Fibroblast of lung (primary cell): ENCODE measurements at regions not wholly inside any gene's neighbourhood (a gene's known extent, or its start where the extent isn't known, plus 50 kb on each side); places are given as distances from the start of the nearest gene placed in this dataset.

Source experiments
- DNase-seq, 2 donors: peaks; one replicate each; pipeline versions ENCODE4 v3.0.0 to v3.0.0-alpha.2; 2010; ENCODE audit warnings: low read depth in 2 of 2
- H2AFZ ChIP-seq: 2 replicates; pipeline ENCODE4 v1.5.1; 2012; ENCODE audit warnings: low read length, control low read depth, inconsistent platforms
- H3K27ac ChIP-seq: 2 replicates; pipeline ENCODE4 v1.5.1; 2011; ENCODE audit warnings: low read length, control low read depth; ENCODE audit not compliant: insufficient read depth
- H3K27me3 ChIP-seq: 2 replicates; pipeline ENCODE4 v1.5.1; 2011; ENCODE audit warnings: mild to moderate bottlenecking, low read length; ENCODE audit not compliant: control insufficient read depth, insufficient read depth
- H3K36me3 ChIP-seq: 2 replicates; pipeline ENCODE4 v1.5.1; 2011; ENCODE audit warnings: low read length; ENCODE audit not compliant: control insufficient read depth, insufficient read depth
- H3K4me1 ChIP-seq: 2 replicates; pipeline ENCODE4 v1.5.1; 2011; ENCODE audit warnings: low read length; ENCODE audit not compliant: control insufficient read depth, insufficient read depth; ENCODE audit errors: extremely low read depth
- H3K4me2 ChIP-seq: 2 replicates; pipeline ENCODE4 v1.5.1; 2011; ENCODE audit warnings: low read length, control low read depth; ENCODE audit not compliant: insufficient read depth; ENCODE audit errors: extremely low read depth
- H3K4me3 ChIP-seq, 4 experiments: fragments of 200-600 bp in 1 of 4; sonication (generic) in 1 of 4; replicated peaks in 1 of 4; 2 replicates each; pipeline ENCODE4 v1.5.1; 2011 to 2016; ENCODE audit warnings: low read length in 4 of 4, low read depth in 3 of 4, mild to moderate bottlenecking in 3 of 4, control low read depth in 2 of 4, inconsistent platforms in 1 of 4, mixed read lengths in 1 of 4; ENCODE audit not compliant: insufficient read depth in 1 of 4; ENCODE audit errors: control extremely low read depth in 1 of 4
- H3K79me2 ChIP-seq: 2 replicates; pipeline ENCODE4 v1.5.1; 2012; ENCODE audit warnings: mild to moderate bottlenecking, low read length, inconsistent platforms; ENCODE audit not compliant: control insufficient read depth, insufficient read depth
- H3K9ac ChIP-seq: 2 replicates; pipeline ENCODE4 v1.5.1; 2011; ENCODE audit warnings: mild to moderate bottlenecking, low read length, control low read depth; ENCODE audit not compliant: insufficient read depth
- H3K9me3 ChIP-seq: 2 replicates; pipeline ENCODE4 v1.5.1; 2012; ENCODE audit warnings: low read depth, low read length; ENCODE audit not compliant: control insufficient read depth, insufficient read depth
- H4K20me1 ChIP-seq: 2 replicates; pipeline ENCODE4 v1.5.1; 2011; ENCODE audit warnings: low read length; ENCODE audit not compliant: control insufficient read depth, insufficient read depth; ENCODE audit errors: extremely low read depth
- EZH2 ChIP-seq: IDR thresholded peaks from 2 replicates; pipeline ENCODE4 v1.5.1; 2012; ENCODE audit warnings: low read length, control low read depth, mild to moderate bottlenecking; ENCODE audit errors: missing control alignments
- TF ChIP-seq, protein P1 (sequence below), 2 donors: IDR thresholded peaks in 1 of 2; conservative IDR thresholded peaks in 1 of 2; 1 replicate in 1 of 2; 2 replicates in 1 of 2; pipeline ENCODE4 v1.5.1; 2011 to 2012; ENCODE audit warnings: low read length in 2 of 2, control low read depth in 1 of 2, inconsistent platforms in 1 of 2, low read depth in 1 of 2, mild to moderate bottlenecking in 1 of 2

DNA sequence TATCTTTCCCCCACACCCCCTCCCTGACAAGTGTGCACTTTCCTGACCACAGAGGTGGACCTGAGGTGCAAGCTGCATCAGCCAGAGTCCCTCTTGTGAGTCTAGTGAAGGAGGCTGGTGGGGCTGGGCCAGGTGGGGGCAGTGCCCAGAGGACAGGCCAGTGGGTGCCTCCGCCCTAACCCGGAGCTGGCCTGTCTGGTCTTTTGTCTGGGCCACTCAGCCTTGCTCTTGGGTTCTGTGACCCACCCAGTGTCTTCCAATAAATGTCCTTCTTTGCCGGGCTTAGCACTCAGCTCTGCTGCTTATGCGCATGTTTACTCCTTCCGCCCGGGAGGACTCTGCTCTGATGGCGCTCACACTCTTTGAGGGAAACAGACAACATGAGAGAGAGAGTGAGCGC, 526.2 kb downstream of the TBC1D22A start:
- no peak overlapping the region for H3K4me2 ChIP-seq
- H3K27me3 ChIP-seq: no peaks in the 10 kb centered on the region
- H3K9me3 ChIP-seq: no peaks in the 10 kb centered on the region
- H2AFZ ChIP-seq: no peak overlapping the region
- H3K79me2 ChIP-seq: no peaks in the 10 kb centered on the region
- H3K9ac ChIP-seq: no peak overlapping the region
- no peaks in the 10 kb centered on the region for H4K20me1 ChIP-seq
- no peaks in the 10 kb centered on the region for H3K36me3 ChIP-seq
- DNase-seq: no peak
- H3K27ac ChIP-seq: no peak overlapping the region
- H3K4me3 ChIP-seq: no peak overlapping the region
- no peaks in the 10 kb centered on the region for H3K4me1 ChIP-seq
- TF ChIP-seq, protein P1, sequence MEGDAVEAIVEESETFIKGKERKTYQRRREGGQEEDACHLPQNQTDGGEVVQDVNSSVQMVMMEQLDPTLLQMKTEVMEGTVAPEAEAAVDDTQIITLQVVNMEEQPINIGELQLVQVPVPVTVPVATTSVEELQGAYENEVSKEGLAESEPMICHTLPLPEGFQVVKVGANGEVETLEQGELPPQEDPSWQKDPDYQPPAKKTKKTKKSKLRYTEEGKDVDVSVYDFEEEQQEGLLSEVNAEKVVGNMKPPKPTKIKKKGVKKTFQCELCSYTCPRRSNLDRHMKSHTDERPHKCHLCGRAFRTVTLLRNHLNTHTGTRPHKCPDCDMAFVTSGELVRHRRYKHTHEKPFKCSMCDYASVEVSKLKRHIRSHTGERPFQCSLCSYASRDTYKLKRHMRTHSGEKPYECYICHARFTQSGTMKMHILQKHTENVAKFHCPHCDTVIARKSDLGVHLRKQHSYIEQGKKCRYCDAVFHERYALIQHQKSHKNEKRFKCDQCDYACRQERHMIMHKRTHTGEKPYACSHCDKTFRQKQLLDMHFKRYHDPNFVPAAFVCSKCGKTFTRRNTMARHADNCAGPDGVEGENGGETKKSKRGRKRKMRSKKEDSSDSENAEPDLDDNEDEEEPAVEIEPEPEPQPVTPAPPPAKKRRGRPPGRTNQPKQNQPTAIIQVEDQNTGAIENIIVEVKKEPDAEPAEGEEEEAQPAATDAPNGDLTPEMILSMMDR (conservative IDR thresholded peaks at IDR 0.05 in 1 of 2, IDR thresholded peaks at IDR 0.05 in 1 of 2; ENCODE audit: low read depth in 1 of 2, low read length in 2 of 2): no peak
- TF ChIP-seq EZH2: no peak

DNA sequence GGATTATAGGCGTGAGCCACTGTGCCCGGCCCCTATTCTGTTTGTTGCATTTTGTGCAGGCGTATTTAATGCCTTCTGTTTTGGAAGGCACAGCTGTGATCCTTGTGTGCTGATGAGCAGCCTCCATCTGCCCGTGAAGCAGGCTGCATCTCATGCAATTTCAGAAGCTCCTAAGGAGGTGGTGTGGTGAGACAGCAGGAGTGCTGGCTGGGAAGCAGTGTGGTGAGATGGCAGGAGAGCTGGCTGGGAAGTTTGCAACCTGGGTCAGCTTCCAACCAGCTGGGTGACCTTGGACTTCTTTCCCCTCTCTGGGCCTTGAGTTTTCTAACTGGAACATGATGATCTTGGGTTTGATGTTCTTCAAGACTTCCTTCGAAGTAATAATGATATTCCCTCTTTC, 525.1 kb downstream of the TBC1D22A start:
- TF ChIP-seq EZH2: no peak
- TF ChIP-seq, protein P1 (conservative IDR thresholded peaks at IDR 0.05 in 1 of 2, IDR thresholded peaks at IDR 0.05 in 1 of 2; ENCODE audit: low read depth in 1 of 2, low read length in 2 of 2): no peak
- no peaks in the 10 kb centered on the region for H3K79me2 ChIP-seq

DNA sequence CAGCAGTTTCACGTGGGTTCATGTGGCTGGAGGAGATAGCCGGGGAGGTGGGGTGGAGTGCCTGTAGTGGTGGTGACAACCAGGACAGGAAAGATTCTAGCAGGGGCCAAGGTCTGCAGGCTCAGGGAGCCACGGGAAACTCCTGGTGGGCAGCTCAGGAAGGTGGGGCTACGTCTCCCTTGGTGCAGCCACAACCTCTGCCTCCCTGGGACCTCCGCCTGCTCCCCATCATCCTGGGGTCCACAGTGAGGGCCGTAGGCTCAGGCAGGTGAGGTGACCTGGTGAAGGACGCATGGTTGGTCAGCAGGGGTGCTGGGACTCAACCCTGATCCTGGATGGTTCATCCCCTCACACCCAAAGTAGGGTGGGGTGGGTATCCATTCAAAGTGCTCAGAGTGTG, 524.1 kb downstream of the TBC1D22A start:
- Histone ChIP-seq H4K20me1 (no peaks in the 10 kb centered on the region), H3K27ac (no peak overlapping the region), H3K4me2 (no peak overlapping the region), H3K27me3 (no peaks in the 10 kb centered on the region), H2AFZ (no peak overlapping the region), H3K9ac (no peak overlapping the region), H3K4me1 (no peaks in the 10 kb centered on the region), H3K4me3 (no peak overlapping the region), H3K9me3 (no peaks in the 10 kb centered on the region), H3K79me2 (no peaks in the 10 kb centered on the region), H3K36me3 (no peaks in the 10 kb centered on the region)
- DNase-seq: no peak
- TF ChIP-seq EZH2: no peak
- TF ChIP-seq, protein P1 (conservative IDR thresholded peaks at IDR 0.05 in 1 of 2, IDR thresholded peaks at IDR 0.05 in 1 of 2; ENCODE audit: low read depth in 1 of 2, low read length in 2 of 2): no peak

More for the DNA sequence above, 525.1 kb downstream of the TBC1D22A start:
- Histone ChIP-seq H2AFZ (no peak overlapping the region), H4K20me1 (no peaks in the 10 kb centered on the region), H3K9me3 (no peaks in the 10 kb centered on the region), H3K4me3 (no peak overlapping the region), H3K4me1 (no peaks in the 10 kb centered on the region), H3K27ac (no peak overlapping the region), H3K9ac (no peak overlapping the region), H3K27me3 (no peaks in the 10 kb centered on the region), H3K36me3 (no peaks in the 10 kb centered on the region), H3K4me2 (no peak overlapping the region)
- no peak for DNase-seq
